CD4-positive, alpha-beta T cell treated with Interferon gamma for 1 hour (primary cell): ENCODE measurements at regions not wholly inside any gene's neighbourhood (a gene's known extent, or its start where the extent isn't known, plus 50 kb on each side); places are given as distances from the start of the nearest gene placed in this dataset.

Experiments used
- DNase-seq: peaks from one replicate; pipeline ENCODE4 v3.0.0-alpha.2; 2020

GRCh38 chr1:172959571-172959970, 91.2 kb downstream of the TNFSF18 start:
- DNase-seq = no peak

- DNase-seq = no peak
Observed at GRCh38 chr1:172960019-172960418, 90.7 kb downstream of the TNFSF18 start.

DNA sequence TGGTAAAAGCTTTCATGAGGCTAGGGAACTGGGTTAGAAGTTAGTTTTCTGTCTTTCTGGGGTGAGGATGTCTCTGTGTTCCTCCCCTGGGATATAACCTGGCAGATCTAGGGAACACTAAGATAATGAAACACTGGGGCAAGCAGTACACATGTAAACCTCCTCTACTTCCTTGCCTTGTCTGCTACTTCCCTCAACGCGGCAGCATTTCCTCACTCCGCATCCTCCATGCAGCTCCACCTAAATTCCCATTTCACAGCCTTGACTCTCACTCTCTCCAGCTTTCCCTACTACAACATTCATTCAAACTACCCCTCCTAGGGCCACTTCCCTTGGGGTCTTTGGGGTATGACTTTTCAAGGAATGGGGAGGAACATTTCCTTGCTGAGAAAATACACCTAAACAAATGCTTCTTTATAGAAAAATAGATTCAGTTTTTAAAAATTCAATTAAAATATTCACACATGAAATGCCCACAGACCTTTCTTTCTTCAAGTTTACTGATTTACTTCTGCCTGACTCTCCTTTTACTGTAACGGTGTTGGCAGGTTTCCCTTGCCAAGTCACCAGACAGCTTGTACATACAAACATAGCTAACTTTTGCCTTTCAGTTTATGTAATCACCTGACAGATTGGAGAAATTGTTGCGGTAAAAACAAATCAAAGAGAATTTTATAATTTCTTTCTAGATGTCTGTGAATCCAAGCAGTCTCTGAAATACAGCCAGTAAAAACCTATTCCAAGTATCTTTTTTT, 90.1 kb downstream of the TNFSF18 start:
- DNase-seq = no peak

- no peak for DNase-seq
Observed at GRCh38 chr1:172964864-172965263, 85.9 kb downstream of the TNFSF18 start.

DNA sequence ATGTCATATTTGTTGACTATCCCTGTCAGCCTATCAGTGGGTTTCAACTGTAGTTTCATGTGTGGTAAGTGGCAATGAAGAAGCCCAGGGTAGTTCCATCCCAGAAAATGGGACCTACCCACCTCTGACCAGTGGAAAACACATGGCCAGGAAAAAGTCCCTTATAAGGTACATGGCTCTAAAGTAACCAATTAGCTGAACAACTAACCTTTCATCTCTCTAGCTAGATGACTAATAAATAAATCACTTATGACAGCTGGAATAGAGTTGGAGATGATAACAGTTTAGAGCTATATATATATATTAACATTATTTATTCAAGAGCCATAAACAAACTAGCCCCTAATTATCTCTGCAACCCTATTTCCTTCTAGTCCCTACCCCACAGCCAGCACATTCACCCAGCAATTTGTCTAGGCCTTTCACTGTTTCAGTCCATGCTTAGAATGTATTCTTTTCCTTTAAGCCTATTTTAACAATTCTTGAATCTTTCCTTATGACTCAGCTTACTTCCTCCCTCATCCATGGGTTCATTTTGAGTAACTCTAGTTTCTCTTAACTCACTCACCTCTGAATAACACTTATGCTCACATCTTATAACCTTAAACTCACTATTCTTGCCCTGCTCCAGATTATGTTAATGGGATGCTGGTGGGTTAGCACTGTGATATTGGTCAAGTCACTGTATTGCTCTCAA, 83.7 kb downstream of the TNFSF18 start:
- DNase-seq = no peak

- DNase-seq = no peak
Observed at GRCh38 chr1:172967936-172968335, 82.8 kb downstream of the TNFSF18 start.

DNA sequence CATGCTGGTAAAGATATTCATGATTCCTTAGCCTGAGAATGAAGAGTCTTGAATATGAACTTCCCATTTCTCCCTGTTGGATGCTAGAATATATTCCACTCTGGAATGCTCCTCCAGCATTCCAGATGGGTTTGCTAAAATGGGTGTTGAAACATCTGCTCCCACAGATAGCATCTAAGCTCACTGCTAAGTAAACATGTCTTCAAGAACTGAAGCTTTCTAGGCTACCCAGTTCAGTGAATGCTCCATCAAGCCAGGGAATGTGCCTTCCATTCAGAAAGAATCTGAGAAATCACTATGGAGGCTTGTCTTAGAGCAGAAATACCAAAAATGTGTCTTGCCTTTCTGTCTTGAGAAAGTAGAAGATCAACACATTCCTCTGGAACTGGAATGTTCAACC, 81.1 kb downstream of the TNFSF18 start:
- no peak for DNase-seq

GRCh38 chr1:172970186-172970585, 80.6 kb downstream of the TNFSF18 start:
- DNase-seq = no peak

DNA sequence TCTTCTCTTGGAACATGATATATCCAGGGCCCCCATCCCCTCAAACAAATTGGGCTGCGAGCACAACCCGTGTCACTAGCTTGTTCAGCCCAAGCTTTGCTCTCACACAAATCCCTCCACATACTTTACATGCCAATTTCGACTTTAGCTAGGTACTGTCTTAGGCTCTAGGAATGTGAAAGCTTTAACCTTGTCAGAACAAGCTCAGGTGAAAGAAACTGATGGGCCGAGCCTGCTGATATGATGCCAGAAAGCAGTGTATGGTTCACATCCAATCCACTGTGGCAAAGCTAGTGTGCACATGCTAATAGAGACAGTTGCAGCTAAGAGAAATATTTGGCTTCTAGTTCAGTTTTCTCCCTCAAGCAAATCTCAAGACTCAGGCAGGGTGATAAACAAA, 79.5 kb downstream of the TNFSF18 start:
- no peak for DNase-seq

GRCh38 chr1:172972258-172972657, 78.5 kb downstream of the TNFSF18 start:
- no peak for DNase-seq

GRCh38 chr1:172973424-172973823, 77.3 kb downstream of the TNFSF18 start:
- no peak for DNase-seq

- no peak for DNase-seq
Observed at GRCh38 chr1:172976222-172977041, 74.3 kb downstream of the TNFSF18 start.

- no peak for DNase-seq
Observed at GRCh38 chr1:172977296-172978017, 73.3 kb downstream of the TNFSF18 start.

- no peak for DNase-seq
Observed at GRCh38 chr1:172978595-172978994, 72.1 kb downstream of the TNFSF18 start.

- no peak for DNase-seq
Observed at GRCh38 chr1:172979828-172980227, 70.9 kb downstream of the TNFSF18 start.

- no peak for DNase-seq
Observed at GRCh38 chr1:172980456-172980855, 70.3 kb downstream of the TNFSF18 start.

DNA sequence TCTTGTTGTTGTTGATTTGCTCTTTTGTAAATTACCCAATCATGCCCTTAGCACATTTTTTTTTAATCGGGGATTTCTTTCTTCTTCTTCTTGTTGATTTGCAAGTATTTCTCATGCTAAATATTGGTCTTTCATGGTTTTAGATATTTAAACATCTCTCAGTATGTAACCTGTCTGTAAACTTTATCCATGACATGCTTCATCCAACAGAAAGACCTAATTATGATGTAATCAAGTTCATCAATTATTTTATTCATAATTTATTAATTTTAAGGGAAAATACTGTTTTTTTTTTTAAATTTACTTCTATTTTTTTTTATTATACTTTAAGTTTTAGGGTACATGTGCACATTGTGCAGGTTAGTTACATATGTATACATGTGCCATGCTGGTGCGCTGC, 69.8 kb downstream of the TNFSF18 start:
- no peak for DNase-seq
